ENCODE measurements at regions not wholly inside any gene's neighbourhood (a gene's known extent, or its start where the extent isn't known, plus 50 kb on each side); places are given as distances from the start of the nearest gene placed in this dataset.
"Not testable (repeated sequence)": the region's sequence is repeated elsewhere in the genome, so short reads cannot be mapped to it uniquely, and the experiment has no call there.

GRCh38 chr6:134585517-134585873, 267.6 kb upstream of the SGK1 start:
- Mint-ChIP-seq H3K27me3 (ENCODE audit: low read depth, poor library complexity) (no peaks in the 10 kb centered on the region), H3K4me1 (no peaks in the 10 kb centered on the region), H3K4me3 (no peak overlapping the region), H3K27ac (no peak overlapping the region), H3K9me3 (peaks cover 3% of the 10 kb centered on the region), H3K36me3 (ENCODE audit: low read depth) (no peaks in the 10 kb centered on the region)
- no peak for DNase-seq
- TF ChIP-seq, protein P1, sequence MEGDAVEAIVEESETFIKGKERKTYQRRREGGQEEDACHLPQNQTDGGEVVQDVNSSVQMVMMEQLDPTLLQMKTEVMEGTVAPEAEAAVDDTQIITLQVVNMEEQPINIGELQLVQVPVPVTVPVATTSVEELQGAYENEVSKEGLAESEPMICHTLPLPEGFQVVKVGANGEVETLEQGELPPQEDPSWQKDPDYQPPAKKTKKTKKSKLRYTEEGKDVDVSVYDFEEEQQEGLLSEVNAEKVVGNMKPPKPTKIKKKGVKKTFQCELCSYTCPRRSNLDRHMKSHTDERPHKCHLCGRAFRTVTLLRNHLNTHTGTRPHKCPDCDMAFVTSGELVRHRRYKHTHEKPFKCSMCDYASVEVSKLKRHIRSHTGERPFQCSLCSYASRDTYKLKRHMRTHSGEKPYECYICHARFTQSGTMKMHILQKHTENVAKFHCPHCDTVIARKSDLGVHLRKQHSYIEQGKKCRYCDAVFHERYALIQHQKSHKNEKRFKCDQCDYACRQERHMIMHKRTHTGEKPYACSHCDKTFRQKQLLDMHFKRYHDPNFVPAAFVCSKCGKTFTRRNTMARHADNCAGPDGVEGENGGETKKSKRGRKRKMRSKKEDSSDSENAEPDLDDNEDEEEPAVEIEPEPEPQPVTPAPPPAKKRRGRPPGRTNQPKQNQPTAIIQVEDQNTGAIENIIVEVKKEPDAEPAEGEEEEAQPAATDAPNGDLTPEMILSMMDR (IDR thresholded peaks at IDR 0.05): no peak

GRCh38 chr6:134584847-134585516, 267.1 kb upstream of the SGK1 start:
- TF ChIP-seq, protein P1 (IDR thresholded peaks at IDR 0.05): no peak
- H3K27me3 Mint-ChIP-seq (ENCODE audit: low read depth, poor library complexity): no peaks in the 10 kb centered on the region
- H3K4me3 Mint-ChIP-seq: no peak overlapping the region
- no peaks in the 10 kb centered on the region for H3K36me3 Mint-ChIP-seq (ENCODE audit: low read depth)
- H3K27ac Mint-ChIP-seq: no peak overlapping the region
- peaks cover 3% of the 10 kb centered on the region for H3K9me3 Mint-ChIP-seq
- H3K4me1 Mint-ChIP-seq: no peaks in the 10 kb centered on the region
- DNase-seq: no peak

GRCh38 chr6:134577998-134578397, 260.1 kb upstream of the SGK1 start:
- Mint-ChIP-seq H3K27me3 (ENCODE audit: low read depth, poor library complexity) (no peaks in the 10 kb centered on the region), H3K36me3 (ENCODE audit: low read depth) (no peaks in the 10 kb centered on the region), H3K4me3 (no peak overlapping the region), H3K4me1 (peaks cover 8% of the 10 kb centered on the region), H3K9me3 (no peaks in the 10 kb centered on the region), H3K27ac (no peak overlapping the region)
- DNase-seq: no peak
- TF ChIP-seq, protein P1 (IDR thresholded peaks at IDR 0.05): no peak

- no peaks in the 10 kb centered on the region for H3K36me3 Mint-ChIP-seq (ENCODE audit: low read depth)
- H3K9me3 Mint-ChIP-seq: peaks cover 19% of the 10 kb centered on the region
- no peak overlapping the region for H3K4me3 Mint-ChIP-seq
- no peak for DNase-seq
- no peaks in the 10 kb centered on the region for H3K27me3 Mint-ChIP-seq (ENCODE audit: low read depth, poor library complexity)
- TF ChIP-seq, protein P1 (IDR thresholded peaks at IDR 0.05): no peak
- no peak overlapping the region for H3K27ac Mint-ChIP-seq
- peaks cover 8% of the 10 kb centered on the region for H3K4me1 Mint-ChIP-seq
Observed at GRCh38 chr6:134575221-134575620, 257.3 kb upstream of the SGK1 start.

GRCh38 chr6:134574491-134574890, 256.6 kb upstream of the SGK1 start:
- Mint-ChIP-seq H3K4me3 (no peak overlapping the region), H3K4me1 (peaks cover 8% of the 10 kb centered on the region), H3K27me3 (ENCODE audit: low read depth, poor library complexity) (no peaks in the 10 kb centered on the region), H3K36me3 (ENCODE audit: low read depth) (no peaks in the 10 kb centered on the region), H3K9me3 (peaks cover 26% of the 10 kb centered on the region), H3K27ac (no peak overlapping the region)
- TF ChIP-seq, protein P1 (IDR thresholded peaks at IDR 0.05): no peak
- no peak for DNase-seq

DNA sequence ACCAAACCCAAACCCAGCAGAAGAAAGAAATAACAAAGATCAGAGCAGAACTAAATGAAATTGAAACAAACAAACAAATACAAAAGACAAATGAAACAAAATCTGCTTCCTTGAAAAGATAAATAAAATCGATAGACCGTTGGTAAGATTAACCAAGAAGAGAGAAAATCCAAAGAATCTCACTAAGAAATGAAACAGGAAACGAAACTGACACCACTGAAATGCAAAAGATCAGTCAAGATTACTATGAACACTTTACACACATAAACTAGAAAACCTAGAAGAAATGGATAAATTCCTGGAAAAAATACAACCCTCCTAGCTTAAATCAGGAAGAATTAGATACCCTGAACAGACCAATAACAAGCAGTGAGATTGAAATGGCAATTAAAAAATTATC, 252.1 kb upstream of the SGK1 start:
- not testable (repeated sequence) for H3K27me3 Mint-ChIP-seq (ENCODE audit: low read depth, poor library complexity); H3K27ac Mint-ChIP-seq; DNase-seq; H3K4me1 Mint-ChIP-seq; H3K4me3 Mint-ChIP-seq
- H3K36me3 Mint-ChIP-seq (ENCODE audit: low read depth): peaks cover 12% of the 10 kb centered on the region
- H3K9me3 Mint-ChIP-seq: peaks cover 45% of the 10 kb centered on the region
